HG03571 (cell line): ENCODE measurements at regions not wholly inside any gene's neighbourhood (a gene's known extent, or its start where the extent isn't known, plus 50 kb on each side); places are given as distances from the start of the nearest gene placed in this dataset.

ENCODE experiments used
- ATAC-seq: cut with Tn5 transposase; IDR thresholded peaks from one replicate; pipeline ENCODE4 v1.9.1; 2021; ENCODE audit not compliant: unreplicated experiment

GRCh38 chr2:18837240-18837639, 247.9 kb upstream of the NT5C1B start:
- no peak for ATAC-seq

- ATAC-seq: no peak
Measured at GRCh38 chr2:18836436-18836835, 247.1 kb upstream of the NT5C1B start.

GRCh38 chr2:18835787-18836186, 246.4 kb upstream of the NT5C1B start:
- no peak for ATAC-seq

GRCh38 chr2:18834341-18834740, 245.0 kb upstream of the NT5C1B start:
- no peak for ATAC-seq

- ATAC-seq: no peak
Measured at GRCh38 chr2:18833941-18834340, 244.6 kb upstream of the NT5C1B start.

- ATAC-seq: no peak
Measured at GRCh38 chr2:18831916-18832510, 242.6 kb upstream of the NT5C1B start.

- ATAC-seq: no peak
Measured at GRCh38 chr2:18830962-18831361, 241.6 kb upstream of the NT5C1B start.

GRCh38 chr2:18829976-18830375, 240.6 kb upstream of the NT5C1B start:
- no peak for ATAC-seq

GRCh38 chr2:18829251-18829902, 240.0 kb upstream of the NT5C1B start:
- ATAC-seq: no peak

GRCh38 chr2:18828296-18828695, 238.9 kb upstream of the NT5C1B start:
- ATAC-seq: no peak

GRCh38 chr2:18825838-18826237, 236.5 kb upstream of the NT5C1B start:
- no peak for ATAC-seq

- no peak for ATAC-seq
Measured at GRCh38 chr2:18824915-18825314, 235.5 kb upstream of the NT5C1B start.

GRCh38 chr2:18824325-18824790, 235.0 kb upstream of the NT5C1B start:
- no peak for ATAC-seq

- no peak for ATAC-seq
Measured at GRCh38 chr2:18821431-18821830, 232.1 kb upstream of the NT5C1B start.

GRCh38 chr2:18820966-18821365, 231.6 kb upstream of the NT5C1B start:
- no peak for ATAC-seq

GRCh38 chr2:18819566-18819965, 230.2 kb upstream of the NT5C1B start:
- no peak for ATAC-seq

- no peak for ATAC-seq
Measured at GRCh38 chr2:18814387-18814786, 225.0 kb upstream of the NT5C1B start.

- ATAC-seq: no peak
Measured at GRCh38 chr2:18804536-18804935, 215.2 kb upstream of the NT5C1B start.

GRCh38 chr2:18803141-18803939, 214.0 kb upstream of the NT5C1B start:
- ATAC-seq: no peak

- ATAC-seq: no peak
Measured at GRCh38 chr2:18800240-18800971, 211.0 kb upstream of the NT5C1B start.

GRCh38 chr2:18799397-18799796, 210.0 kb upstream of the NT5C1B start:
- ATAC-seq: no peak
